ENCODE measurements at regions not wholly inside any gene's neighbourhood (a gene's known extent, or its start where the extent isn't known, plus 50 kb on each side); places are given as distances from the start of the nearest gene placed in this dataset.
A peak's percentile ranks its signal among the peaks of the same experiment; 100 is the strongest.

- 89 to 96% (median 91%) methylated on average over 13 of the region's 13 CpGs for WGBS, 5 donors
- Histone ChIP-seq H3K27ac (no peak overlapping the region), H3K4me1 (peaks cover 0 to 17% (median 10%) of the 10 kb centered on the region in 6 donors), H3K27me3 (replicated peaks in 1 of 7) (peaks cover 0 to 5% (median 0%) of the 10 kb centered on the region in 7 donors), H3K9me3 (peaks cover 0 to 16% (median 9%) of the 10 kb centered on the region in 8 donors), H3K4me3 (no peak overlapping the region), H3K36me3 (no peaks in the 10 kb centered on the region)
- no peak for TF ChIP-seq POLR2A (IDR thresholded peaks at IDR 0.05)
- no peak for TF ChIP-seq POLR2AphosphoS5 (IDR thresholded peaks at IDR 0.05)
- TF ChIP-seq CTCF (IDR thresholded peaks at IDR 0.05 in 8 of 11, conservative IDR thresholded peaks at IDR 0.05 in 3 of 11), result no peak
- DNase-seq, result no peak
- intact Hi-C loops (cut with DNase I; ENCODE audit: low total_unique reads), result no loop called here
Measured at GRCh38 chr1:94617957-94618739, 76.6 kb upstream of the F3 start.

GRCh38 chr1:94617134-94617805 lies 75.7 kb upstream of the F3 start:
- TF ChIP-seq POLR2AphosphoS5 (IDR thresholded peaks at IDR 0.05), result no peak
- TF ChIP-seq POLR2A (IDR thresholded peaks at IDR 0.05), result no peak
- TF ChIP-seq CTCF (IDR thresholded peaks at IDR 0.05 in 8 of 11, conservative IDR thresholded peaks at IDR 0.05 in 3 of 11), result no peak
- DNase-seq, result no peak
- Histone ChIP-seq H3K36me3 (no peaks in the 10 kb centered on the region), H3K4me1 (peaks cover 0 to 21% (median 15%) of the 10 kb centered on the region in 6 donors), H3K27me3 (replicated peaks in 1 of 7) (no peaks in the 10 kb centered on the region), H3K9me3 (peaks cover 0 to 16% (median 9%) of the 10 kb centered on the region in 8 donors), H3K27ac (no peak overlapping the region), H3K4me3 (no peak overlapping the region)
- intact Hi-C loops (cut with DNase I; ENCODE audit: low total_unique reads), result no loop called here
- WGBS, 5 donors, result 67 to 75% (median 71%) methylated on average over 6 of the region's 6 CpGs

GRCh38 chr1:94616506-94616905 lies 74.9 kb upstream of the F3 start:
- no peak overlapping the region for H3K4me3 ChIP-seq
- no peak for TF ChIP-seq POLR2A (IDR thresholded peaks at IDR 0.05)
- no peak for TF ChIP-seq CTCF (IDR thresholded peaks at IDR 0.05 in 8 of 11, conservative IDR thresholded peaks at IDR 0.05 in 3 of 11)
- no peak for TF ChIP-seq POLR2AphosphoS5 (IDR thresholded peaks at IDR 0.05)
- intact Hi-C loops (cut with DNase I; ENCODE audit: low total_unique reads), result no loop called here
- H3K36me3 ChIP-seq, result no peaks in the 10 kb centered on the region
- peaks cover 0 to 21% (median 15%) of the 10 kb centered on the region in 6 donors for H3K4me1 ChIP-seq
- DNase-seq, result no peak
- WGBS, 5 donors, result 74 to 91% (median 77%) methylated on average over 2 of the region's 2 CpGs
- peaks cover 0 to 16% (median 9%) of the 10 kb centered on the region in 8 donors for H3K9me3 ChIP-seq
- no peak overlapping the region for H3K27ac ChIP-seq
- H3K27me3 ChIP-seq (replicated peaks in 1 of 7), result no peaks in the 10 kb centered on the region

GRCh38 chr1:94614996-94615395 lies 73.4 kb upstream of the F3 start:
- Histone ChIP-seq H3K4me3 (no peak overlapping the region), H3K4me1 (peaks cover 0 to 21% (median 15%) of the 10 kb centered on the region in 6 donors), H3K9me3 (peaks cover 0 to 16% (median 9%) of the 10 kb centered on the region in 8 donors), H3K27ac (peak overlapping the region in 1 of 8 donors; percentile 5), H3K36me3 (no peaks in the 10 kb centered on the region), H3K27me3 (replicated peaks in 1 of 7) (no peaks in the 10 kb centered on the region)
- WGBS, 5 donors, result 4 to 17% (median 6%) methylated on average over 4 of the region's 4 CpGs
- intact Hi-C loops (cut with DNase I; ENCODE audit: low total_unique reads), result no loop called here
- TF ChIP-seq POLR2A (IDR thresholded peaks at IDR 0.05) (no peak), POLR2AphosphoS5 (IDR thresholded peaks at IDR 0.05) (no peak), CTCF (IDR thresholded peaks at IDR 0.05 in 8 of 11, conservative IDR thresholded peaks at IDR 0.05 in 3 of 11) (no peak)
- DNase-seq, result no peak

All from spleen (tissue), 11 donors.